ENCODE measurements at regions not wholly inside any gene's neighbourhood (a gene's known extent, or its start where the extent isn't known, plus 50 kb on each side); places are given as distances from the start of the nearest gene placed in this dataset.

- DNase-seq: no peak
- Histone ChIP-seq H3K27me3 (ENCODE audit: control insufficient read depth in 1 of 2, insufficient read depth in 2 of 2, low read length in 1 of 2) (no peaks in the 10 kb centered on the region), H3K27ac (ENCODE audit: low read depth in 1 of 2, low read length in 2 of 2) (no peak overlapping the region), H3K36me3 (ENCODE audit: control insufficient read depth in 1 of 2, insufficient read depth in 2 of 2, low read length in 1 of 2) (no peaks in the 10 kb centered on the region), H3K4me3 (ENCODE audit: low read length in 2 of 2) (no peak overlapping the region), H3K9me3 (ENCODE audit: control insufficient read depth, low read length) (no peaks in the 10 kb centered on the region), H3K4me1 (ENCODE audit: control insufficient read depth in 1 of 2, insufficient read depth in 2 of 2, low read length in 2 of 2) (no peaks in the 10 kb centered on the region)
- no peak for ATAC-seq (ENCODE audit: low FRiP score)
- 31 to 52% methylated on average over 2 of the region's 2 CpGs for WGBS, 2 donors
- intact Hi-C loops (cut with DNase I): no loop called here
Observed at GRCh38 chr5:87887247-87887646, 381.4 kb downstream of the TMEM161B start.

DNA sequence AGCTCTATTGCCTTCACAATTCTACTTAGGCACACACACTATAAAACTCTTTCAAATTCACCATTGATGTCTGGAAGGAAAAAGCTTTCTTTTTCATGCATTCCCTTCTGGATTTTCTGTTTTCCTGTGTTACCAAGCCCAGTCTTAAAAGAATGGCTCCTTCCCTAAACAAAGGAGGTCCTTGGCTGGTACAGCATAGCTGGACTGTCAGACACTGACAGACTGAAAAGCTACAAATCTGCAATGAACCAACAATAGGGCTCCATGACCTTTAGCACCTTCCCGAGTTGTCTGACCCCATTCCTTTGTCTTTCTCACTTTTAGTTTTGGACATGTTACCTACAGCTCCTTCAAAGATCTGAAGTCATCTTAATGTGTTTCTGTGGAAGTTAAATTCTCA is 382.5 kb downstream of the TMEM161B start:
- Histone ChIP-seq H3K4me3 (ENCODE audit: low read length in 2 of 2) (no peak overlapping the region), H3K36me3 (ENCODE audit: control insufficient read depth in 1 of 2, insufficient read depth in 2 of 2, low read length in 1 of 2) (no peaks in the 10 kb centered on the region), H3K4me1 (ENCODE audit: control insufficient read depth in 1 of 2, insufficient read depth in 2 of 2, low read length in 2 of 2) (no peaks in the 10 kb centered on the region), H3K27ac (ENCODE audit: low read depth in 1 of 2, low read length in 2 of 2) (no peak overlapping the region), H3K27me3 (ENCODE audit: control insufficient read depth in 1 of 2, insufficient read depth in 2 of 2, low read length in 1 of 2) (no peaks in the 10 kb centered on the region), H3K9me3 (ENCODE audit: control insufficient read depth, low read length) (peaks cover 1% of the 10 kb centered on the region)
- WGBS, 2 donors: 3 to 5% methylated on average over 1 of the region's 1 CpG
- intact Hi-C loops (cut with DNase I): no loop called here
- no peak for DNase-seq
- ATAC-seq (ENCODE audit: low FRiP score): no peak

DNA sequence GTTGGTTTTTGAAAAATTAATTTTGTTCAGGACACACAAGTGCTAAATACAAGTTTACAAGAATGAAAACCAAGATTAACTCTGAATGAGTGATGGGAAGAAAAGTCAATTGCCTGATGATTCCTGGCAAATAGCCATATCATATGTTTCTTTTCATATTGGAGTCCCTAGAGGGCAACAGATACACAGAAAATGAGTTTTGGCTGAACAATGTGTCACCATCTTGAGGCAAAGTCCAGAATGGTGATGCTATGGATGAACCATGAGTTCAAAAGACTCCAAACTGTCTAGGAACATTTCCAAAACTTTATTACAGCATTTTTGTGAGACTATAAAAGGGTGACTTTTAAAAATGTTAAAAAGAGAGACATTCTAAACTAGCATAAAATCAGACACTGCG is 382.9 kb downstream of the TMEM161B start:
- no peak overlapping the region for H3K4me3 ChIP-seq (ENCODE audit: low read length in 2 of 2)
- no peaks in the 10 kb centered on the region for H3K36me3 ChIP-seq (ENCODE audit: control insufficient read depth in 1 of 2, insufficient read depth in 2 of 2, low read length in 1 of 2)
- WGBS, 2 donors: 70 to 74% methylated on average over 1 of the region's 1 CpG
- no peak for ATAC-seq (ENCODE audit: low FRiP score)
- H3K4me1 ChIP-seq (ENCODE audit: control insufficient read depth in 1 of 2, insufficient read depth in 2 of 2, low read length in 2 of 2): no peaks in the 10 kb centered on the region
- H3K9me3 ChIP-seq (ENCODE audit: control insufficient read depth, low read length): peaks cover 1% of the 10 kb centered on the region
- DNase-seq: no peak
- intact Hi-C loops (cut with DNase I): no loop called here
- H3K27me3 ChIP-seq (ENCODE audit: control insufficient read depth in 1 of 2, insufficient read depth in 2 of 2, low read length in 1 of 2): no peaks in the 10 kb centered on the region
- H3K27ac ChIP-seq (ENCODE audit: low read depth in 1 of 2, low read length in 2 of 2): no peak overlapping the region

DNA sequence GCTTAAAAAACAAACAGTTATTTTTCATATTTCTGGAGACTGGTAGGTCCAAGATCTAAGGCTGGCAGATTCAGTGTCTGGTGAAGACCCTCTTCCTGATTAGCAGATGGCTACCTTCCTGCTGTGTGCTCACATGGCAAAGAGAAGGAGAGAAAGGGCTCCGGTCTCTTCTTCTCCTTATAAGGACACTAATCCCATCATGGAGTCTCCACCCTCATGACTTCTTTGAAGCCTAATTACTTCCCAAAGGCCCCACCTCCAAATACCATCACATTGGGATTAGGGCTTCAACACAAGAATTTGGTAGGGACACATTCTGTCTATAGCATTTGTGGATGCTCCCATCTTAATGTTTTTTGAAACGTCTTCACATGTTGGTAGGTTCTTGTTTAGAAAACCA is 391.1 kb downstream of the TMEM161B start:
- WGBS, 2 donors: 57 to 62% methylated on average over 2 of the region's 2 CpGs
- ATAC-seq (ENCODE audit: low FRiP score) (no peak), DNase-seq (no peak)
- Histone ChIP-seq H3K4me3 (ENCODE audit: low read length in 2 of 2) (no peak overlapping the region), H3K36me3 (ENCODE audit: control insufficient read depth in 1 of 2, insufficient read depth in 2 of 2, low read length in 1 of 2) (no peaks in the 10 kb centered on the region), H3K27ac (ENCODE audit: low read depth in 1 of 2, low read length in 2 of 2) (no peak overlapping the region), H3K9me3 (ENCODE audit: control insufficient read depth, low read length) (peaks cover 1% of the 10 kb centered on the region), H3K27me3 (ENCODE audit: control insufficient read depth in 1 of 2, insufficient read depth in 2 of 2, low read length in 1 of 2) (no peaks in the 10 kb centered on the region), H3K4me1 (ENCODE audit: control insufficient read depth in 1 of 2, insufficient read depth in 2 of 2, low read length in 2 of 2) (no peaks in the 10 kb centered on the region)
- intact Hi-C loops (cut with DNase I): no loop called here

DNA sequence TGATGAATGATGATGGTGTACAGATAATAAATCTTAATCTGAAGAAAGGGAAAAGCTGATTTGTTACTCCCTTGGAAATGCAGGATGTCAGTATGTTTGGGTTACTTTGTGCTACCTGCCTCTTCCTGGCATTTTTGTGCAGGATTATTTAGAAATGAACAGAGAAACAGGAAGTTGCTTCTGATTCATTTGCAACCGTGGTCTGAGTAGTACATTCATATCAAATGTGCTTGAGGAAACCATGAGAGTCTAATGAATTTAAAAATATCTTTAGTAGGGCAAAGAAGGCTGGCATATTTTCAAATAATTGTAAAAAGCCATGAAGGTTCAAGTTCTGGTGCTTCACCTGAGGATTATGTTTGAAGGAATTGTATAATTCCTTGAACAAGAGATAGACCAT is 391.6 kb downstream of the TMEM161B start:
- H3K9me3 ChIP-seq (ENCODE audit: control insufficient read depth, low read length): peaks cover 1% of the 10 kb centered on the region
- no peaks in the 10 kb centered on the region for H3K27me3 ChIP-seq (ENCODE audit: control insufficient read depth in 1 of 2, insufficient read depth in 2 of 2, low read length in 1 of 2)
- ATAC-seq (ENCODE audit: low FRiP score) (no peak), DNase-seq (no peak)
- WGBS, 2 donors: 13% methylated on average over 1 of the region's 1 CpG
- H3K4me1 ChIP-seq (ENCODE audit: control insufficient read depth in 1 of 2, insufficient read depth in 2 of 2, low read length in 2 of 2): no peaks in the 10 kb centered on the region
- H3K36me3 ChIP-seq (ENCODE audit: control insufficient read depth in 1 of 2, insufficient read depth in 2 of 2, low read length in 1 of 2): no peaks in the 10 kb centered on the region
- H3K4me3 ChIP-seq (ENCODE audit: low read length in 2 of 2): no peak overlapping the region
- intact Hi-C loops (cut with DNase I): no loop called here
- H3K27ac ChIP-seq (ENCODE audit: low read depth in 1 of 2, low read length in 2 of 2): no peak overlapping the region

DNA sequence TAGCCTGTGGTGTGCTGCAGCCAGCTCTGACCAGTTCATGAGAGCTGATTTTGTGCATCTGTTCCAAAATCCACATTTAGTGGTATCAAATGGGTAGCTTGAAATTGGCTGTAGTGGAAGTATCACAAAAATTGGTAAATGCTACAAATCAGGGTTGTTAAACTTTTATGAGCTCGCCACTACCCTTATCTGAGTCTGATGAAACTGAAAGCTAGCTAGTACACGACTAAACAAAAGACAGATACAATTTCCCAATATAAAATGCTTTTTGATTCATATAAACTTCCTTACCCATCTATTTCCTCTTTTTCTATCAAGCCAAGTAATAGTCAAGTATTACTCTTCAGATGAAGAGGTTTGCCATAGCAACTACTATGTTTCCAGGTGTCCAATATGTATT is 392.0 kb downstream of the TMEM161B start:
- H3K9me3 ChIP-seq (ENCODE audit: control insufficient read depth, low read length): peaks cover 1% of the 10 kb centered on the region
- no peak for DNase-seq
- WGBS, 2 donors: 60 to 67% methylated on average over 2 of the region's 2 CpGs
- H3K4me3 ChIP-seq (ENCODE audit: low read length in 2 of 2): no peak overlapping the region
- no peaks in the 10 kb centered on the region for H3K4me1 ChIP-seq (ENCODE audit: control insufficient read depth in 1 of 2, insufficient read depth in 2 of 2, low read length in 2 of 2)
- intact Hi-C loops (cut with DNase I): no loop called here
- no peak for ATAC-seq (ENCODE audit: low FRiP score)
- no peaks in the 10 kb centered on the region for H3K27me3 ChIP-seq (ENCODE audit: control insufficient read depth in 1 of 2, insufficient read depth in 2 of 2, low read length in 1 of 2)
- H3K27ac ChIP-seq (ENCODE audit: low read depth in 1 of 2, low read length in 2 of 2): no peak overlapping the region
- no peaks in the 10 kb centered on the region for H3K36me3 ChIP-seq (ENCODE audit: control insufficient read depth in 1 of 2, insufficient read depth in 2 of 2, low read length in 1 of 2)

DNA sequence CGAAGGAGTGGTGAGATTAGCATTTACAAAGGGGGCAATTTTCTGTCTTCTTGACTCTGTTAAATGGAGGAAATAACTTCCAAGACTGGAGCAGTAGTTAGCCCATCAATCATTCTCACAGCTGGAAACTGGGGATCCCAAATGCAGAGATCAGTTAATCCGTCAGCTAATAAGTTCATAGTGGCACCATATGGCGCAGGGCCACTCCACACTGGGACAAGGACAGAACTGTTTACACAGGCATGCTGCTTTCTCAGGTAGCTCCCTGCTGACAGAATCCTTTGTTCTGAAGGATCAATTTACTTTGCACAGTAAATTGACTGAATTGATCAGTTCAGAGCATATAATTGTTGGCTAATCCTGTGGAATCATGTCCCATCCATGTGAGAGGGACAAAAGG is 395.7 kb downstream of the TMEM161B start:
- H3K4me3 ChIP-seq (ENCODE audit: low read length in 2 of 2): no peak overlapping the region
- no peaks in the 10 kb centered on the region for H3K36me3 ChIP-seq (ENCODE audit: control insufficient read depth in 1 of 2, insufficient read depth in 2 of 2, low read length in 1 of 2)
- no peaks in the 10 kb centered on the region for H3K9me3 ChIP-seq (ENCODE audit: control insufficient read depth, low read length)
- H3K27me3 ChIP-seq (ENCODE audit: control insufficient read depth in 1 of 2, insufficient read depth in 2 of 2, low read length in 1 of 2): no peaks in the 10 kb centered on the region
- intact Hi-C loops (cut with DNase I): no loop called here
- no peak overlapping the region for H3K27ac ChIP-seq (ENCODE audit: low read depth in 1 of 2, low read length in 2 of 2)
- DNase-seq (no peak), ATAC-seq (ENCODE audit: low FRiP score) (no peak)
- WGBS, 2 donors: 46 to 50% methylated on average over 3 of the region's 3 CpGs
- no peaks in the 10 kb centered on the region for H3K4me1 ChIP-seq (ENCODE audit: control insufficient read depth in 1 of 2, insufficient read depth in 2 of 2, low read length in 2 of 2)

DNA sequence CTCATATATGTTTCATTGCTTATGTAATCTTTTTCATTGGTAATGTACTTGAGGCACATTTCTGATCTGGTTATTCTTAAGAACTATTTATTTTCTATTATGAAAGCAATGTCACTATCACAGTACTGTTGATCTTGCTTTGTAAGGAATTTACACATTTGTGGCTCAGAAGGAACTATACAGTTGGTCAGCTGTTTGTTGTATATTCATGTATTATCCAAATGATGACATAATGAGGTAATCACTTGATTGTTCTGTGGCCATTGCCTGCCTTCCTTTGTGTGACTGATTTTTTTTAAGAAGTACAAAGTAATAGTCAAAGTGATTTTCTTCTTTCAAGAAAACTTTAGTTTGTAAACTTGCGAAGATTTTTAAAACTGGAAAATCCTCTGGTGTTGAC is 399.9 kb downstream of the TMEM161B start:
- Histone ChIP-seq H3K4me1 (ENCODE audit: control insufficient read depth in 1 of 2, insufficient read depth in 2 of 2, low read length in 2 of 2) (no peaks in the 10 kb centered on the region), H3K36me3 (ENCODE audit: control insufficient read depth in 1 of 2, insufficient read depth in 2 of 2, low read length in 1 of 2) (no peaks in the 10 kb centered on the region), H3K27me3 (ENCODE audit: control insufficient read depth in 1 of 2, insufficient read depth in 2 of 2, low read length in 1 of 2) (no peaks in the 10 kb centered on the region), H3K9me3 (ENCODE audit: control insufficient read depth, low read length) (no peaks in the 10 kb centered on the region), H3K27ac (ENCODE audit: low read depth in 1 of 2, low read length in 2 of 2) (no peak overlapping the region), H3K4me3 (ENCODE audit: low read length in 2 of 2) (no peak overlapping the region)
- WGBS, 2 donors: 95 to 100% methylated on average over 1 of the region's 1 CpG
- intact Hi-C loops (cut with DNase I): no loop called here
- DNase-seq (no peak), ATAC-seq (ENCODE audit: low FRiP score) (no peak)

DNA sequence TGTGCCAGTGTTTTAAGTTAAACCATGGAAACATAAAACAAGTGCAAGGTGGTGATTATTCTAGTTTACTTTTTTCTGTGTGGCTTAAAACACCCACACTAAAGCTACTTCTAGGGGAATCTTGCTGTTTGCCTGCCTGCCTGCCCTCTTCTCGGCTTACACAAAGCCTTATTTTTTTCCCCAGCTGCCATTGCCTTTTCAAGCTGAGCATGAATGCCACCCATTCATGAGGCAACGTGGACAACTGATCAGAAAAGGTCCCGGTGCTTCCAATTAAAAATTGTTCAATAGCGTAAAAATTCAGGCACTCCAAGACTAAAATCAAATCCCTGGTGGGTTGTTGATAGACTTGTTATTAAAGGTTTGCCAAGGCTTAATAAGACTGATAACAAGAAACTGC is 401.4 kb downstream of the TMEM161B start:
- DNase-seq (no peak), ATAC-seq (ENCODE audit: low FRiP score) (no peak)
- Histone ChIP-seq H3K4me3 (ENCODE audit: low read length in 2 of 2) (no peak overlapping the region), H3K4me1 (ENCODE audit: control insufficient read depth in 1 of 2, insufficient read depth in 2 of 2, low read length in 2 of 2) (no peaks in the 10 kb centered on the region), H3K27me3 (ENCODE audit: control insufficient read depth in 1 of 2, insufficient read depth in 2 of 2, low read length in 1 of 2) (no peaks in the 10 kb centered on the region), H3K27ac (ENCODE audit: low read depth in 1 of 2, low read length in 2 of 2) (no peak overlapping the region), H3K36me3 (ENCODE audit: control insufficient read depth in 1 of 2, insufficient read depth in 2 of 2, low read length in 1 of 2) (no peaks in the 10 kb centered on the region), H3K9me3 (ENCODE audit: control insufficient read depth, low read length) (no peaks in the 10 kb centered on the region)
- intact Hi-C loops (cut with DNase I): no loop called here
- WGBS, 2 donors: 44 to 55% methylated on average over 4 of the region's 4 CpGs
